Endothelial cell of umbilical vein (primary cell): ENCODE measurements at regions not wholly inside any gene's neighbourhood (a gene's known extent, or its start where the extent isn't known, plus 50 kb on each side); places are given as distances from the start of the nearest gene placed in this dataset.

Source experiments
- BruUV-seq: library from RNA; stranded (reverse); fragments of 400-500 nt; replicated peaks from 2 replicates; lab custom pipeline; 2021; lab: Mats Ljungman, UMichigan
- CTCF ChIA-PET: fragments of 300-600, 350-600 bp; sonication (Branson Sonifier 250); formaldehyde crosslinking; loops from one replicate; lab custom pipeline; 2021; ENCODE audit warnings: antibody characterized with exemption, inconsistent platforms; lab: Charles Lee
- POLR2A ChIA-PET: fragments of 300-600, 350-600 bp; sonication (Branson Sonifier 250); formaldehyde crosslinking; loops from one replicate; lab custom pipeline; 2021; ENCODE audit warnings: antibody characterized with exemption, inconsistent platforms; lab: Charles Lee
- DNase-seq: peaks from one replicate; pipeline ENCODE4 v3.0.0-alpha.2; 2011; ENCODE audit warnings: low read depth, low spot score
- FAIRE-seq: peaks from 2 replicates; lab custom pipeline; 2011; peaks lifted over from hg19 to GRCh38; lab: Jason Lieb, UNC
- H2AFZ ChIP-seq: 2 replicates; pipeline ENCODE4 v1.6.0; 2012; ENCODE audit warnings: low read depth, low read length, control low read depth, inconsistent platforms
- H3K27ac ChIP-seq: 2 replicates; pipeline ENCODE4 v1.5.1; 2011; ENCODE audit warnings: low read depth, mild to moderate bottlenecking, control low read depth, low read length, moderate library complexity; ENCODE audit not compliant: insufficient read depth
- H3K27me3 ChIP-seq, 2 experiments: 2 replicates each; pipeline versions ENCODE4 v1.6.0 to v1.6.1; 2011; ENCODE audit warnings: low read length in 2 of 2, mixed read lengths in 1 of 2; ENCODE audit not compliant: control insufficient read depth in 2 of 2, insufficient read depth in 2 of 2
- H3K36me3 ChIP-seq, 2 experiments: 2 replicates in 1 of 2; 3 replicates in 1 of 2; pipeline ENCODE4 v1.5.1; 2011; ENCODE audit warnings: low read length in 2 of 2, mild to moderate bottlenecking in 1 of 2, moderate library complexity in 1 of 2; ENCODE audit not compliant: control insufficient read depth in 2 of 2, insufficient read depth in 2 of 2; ENCODE audit errors: extremely low read depth in 1 of 2
- H3K4me1 ChIP-seq: 3 replicates; pipeline ENCODE4 v1.5.1; 2011; ENCODE audit warnings: mild to moderate bottlenecking, low read length; ENCODE audit not compliant: control insufficient read depth, insufficient read depth; ENCODE audit errors: extremely low read depth
- H3K4me2 ChIP-seq: 2 replicates; pipeline ENCODE4 v1.6.1; 2011; ENCODE audit warnings: low read length, control low read depth, mixed read lengths; ENCODE audit not compliant: insufficient read depth
- H3K4me3 ChIP-seq, 3 experiments: fragments of 200-600 bp in 1 of 3; sonication (generic), shearing (Covaris generic) in 1 of 3; replicated peaks in 1 of 3; 2 replicates each; pipeline ENCODE4 v1.5.1; 2011 to 2016; ENCODE audit warnings: control low read depth in 3 of 3, low read length in 3 of 3, mild to moderate bottlenecking in 2 of 3, inconsistent platforms in 1 of 3, low read depth in 1 of 3, moderate library complexity in 1 of 3; ENCODE audit not compliant: insufficient read depth in 1 of 3
- H3K79me2 ChIP-seq: 2 replicates; pipeline ENCODE4 v1.6.0; 2012; ENCODE audit warnings: low read length, inconsistent platforms; ENCODE audit not compliant: control insufficient read depth, insufficient read depth
- H3K9ac ChIP-seq: replicated peaks from 2 replicates; pipeline ENCODE3; 2011; ENCODE audit warnings: low read length, control low read depth; ENCODE audit not compliant: insufficient read depth; ENCODE audit errors: extremely low read depth
- H3K9me1 ChIP-seq: replicated peaks from 3 replicates; pipeline ENCODE4 v1.6.0; 2011; ENCODE audit warnings: mild to moderate bottlenecking, low read length; ENCODE audit not compliant: control insufficient read depth, insufficient read depth; ENCODE audit errors: extremely low read depth
- H3K9me3 ChIP-seq: replicated peaks from 2 replicates; pipeline ENCODE4 v1.5.1; 2012; ENCODE audit warnings: low read length, inconsistent platforms; ENCODE audit not compliant: control insufficient read depth, insufficient read depth
- H4K20me1 ChIP-seq: replicated peaks from 2 replicates; pipeline ENCODE3; 2011; ENCODE audit warnings: mild to moderate bottlenecking, low read length; ENCODE audit not compliant: control insufficient read depth, insufficient read depth; ENCODE audit errors: extremely low read depth
- EZH2 ChIP-seq: IDR thresholded peaks from 2 replicates; pipeline ENCODE4 v1.6.1; 2012; ENCODE audit warnings: borderline replicate concordance, low read depth, mild to moderate bottlenecking, moderate library complexity, low read length, inconsistent platforms; ENCODE audit not compliant: severe bottlenecking
- FOS ChIP-seq: IDR thresholded peaks from 2 replicates; pipeline ENCODE4 v1.6.1; 2011; ENCODE audit warnings: mild to moderate bottlenecking, low read length, moderate library complexity, borderline replicate concordance; ENCODE audit not compliant: insufficient read depth
- GATA2 ChIP-seq: IDR thresholded peaks from 2 replicates; pipeline ENCODE4 v1.7.0; 2011; ENCODE audit warnings: low read depth, mild to moderate bottlenecking, moderate library complexity, mixed read lengths, low read length; ENCODE audit not compliant: insufficient read length, insufficient read depth
- JUN ChIP-seq: IDR thresholded peaks from 2 replicates; pipeline ENCODE4 v1.6.1; 2011; ENCODE audit warnings: borderline replicate concordance, low read depth; ENCODE audit not compliant: insufficient read length, insufficient read depth
- MYC ChIP-seq: IDR thresholded peaks from one replicate; pipeline ENCODE4 v1.6.1; 2011; ENCODE audit warnings: mild to moderate bottlenecking, low read depth, low read length
- POLR2A ChIP-seq: IDR thresholded peaks from 2 replicates; pipeline ENCODE4 v1.6.1; 2012; ENCODE audit warnings: low read depth, mild to moderate bottlenecking, control low read depth, low read length
- POLR2AphosphoS5 ChIP-seq: IDR thresholded peaks from 2 replicates; pipeline ENCODE4 v1.6.1; 2012; ENCODE audit warnings: low read depth, mild to moderate bottlenecking, control low read depth, low read length, moderate library complexity; ENCODE audit not compliant: insufficient read depth
- dilution Hi-C: fragments of 300-500 bp; cut with MboI; formaldehyde crosslinking; loops from one replicate; pipeline ENCODE4 v1.15.0; 2019; ENCODE audit warnings: low sequenced_read_pairs; ENCODE audit not compliant: extremely low pct_ligation_motif_present
- intact Hi-C: fragments of 100-400 bp; cut with micrococcal nuclease; formaldehyde crosslinking; loops from one replicate; pipeline ENCODE4 v1.10.0; 2022
- TF ChIP-seq, protein P1 (sequence below): IDR thresholded peaks from 2 replicates; pipeline ENCODE4 v1.6.1; 2011; ENCODE audit not compliant: insufficient read depth, insufficient read length
- TF ChIP-seq, protein P2 (sequence below), 2 donors: IDR thresholded peaks; 1 replicate in 1 of 2; 2 replicates in 1 of 2; pipeline ENCODE4 v1.5.1; 2011; ENCODE audit warnings: low read length in 2 of 2, mild to moderate bottlenecking in 2 of 2, moderate library complexity in 2 of 2, control low read depth in 1 of 2, inconsistent platforms in 1 of 2, low read depth in 1 of 2; ENCODE audit not compliant: insufficient read depth in 1 of 2; ENCODE audit errors: extremely low read depth in 1 of 2

DNA sequence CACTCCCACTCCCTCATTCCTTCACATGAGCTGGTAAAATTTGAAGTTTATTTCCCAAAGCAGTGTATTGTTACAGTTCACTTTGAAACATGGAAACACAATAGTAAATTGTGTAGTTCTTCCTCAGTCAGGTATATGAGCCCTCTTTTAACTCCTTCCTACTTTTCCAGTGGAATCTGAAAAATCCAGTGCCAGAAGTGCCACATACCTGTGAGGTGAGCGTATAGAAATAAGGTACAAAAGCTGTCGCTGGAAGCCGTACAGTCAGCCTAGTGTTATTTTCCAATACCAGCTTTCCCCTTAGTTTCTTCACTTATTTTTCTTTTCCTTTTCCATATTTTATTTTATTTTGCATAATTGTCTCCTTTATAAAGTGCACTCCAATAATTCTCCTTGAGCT is 81.7 kb upstream of the CADM2 start:
- Histone ChIP-seq H3K27me3 (no peaks in the 10 kb centered on the region), H3K79me2 (no peaks in the 10 kb centered on the region), H3K4me3 (no peak overlapping the region), H3K4me1 (no peaks in the 10 kb centered on the region), H4K20me1 (no peaks in the 10 kb centered on the region), H3K9me3 (no peaks in the 10 kb centered on the region), H2AFZ (no peak overlapping the region), H3K9me1 (no peaks in the 10 kb centered on the region), H3K36me3 (no peaks in the 10 kb centered on the region), H3K9ac (no peak overlapping the region), H3K27ac (no peak overlapping the region), H3K4me2 (no peak overlapping the region)
- intact Hi-C loops, result no loop called here
- no peak for FAIRE-seq
- dilution Hi-C loops, result no loop called here
- ChIA-PET POLR2A (no interaction called here), CTCF (no interaction called here)
- TF ChIP-seq FOS, result no peak
- TF ChIP-seq EZH2, result no peak
- TF ChIP-seq, protein P1, sequence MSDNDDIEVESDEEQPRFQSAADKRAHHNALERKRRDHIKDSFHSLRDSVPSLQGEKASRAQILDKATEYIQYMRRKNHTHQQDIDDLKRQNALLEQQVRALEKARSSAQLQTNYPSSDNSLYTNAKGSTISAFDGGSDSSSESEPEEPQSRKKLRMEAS, result no peak
- TF ChIP-seq POLR2A, result no peak
- TF ChIP-seq POLR2AphosphoS5, result no peak
- no TSS peak for BruUV-seq
- DNase-seq, result no peak

DNA sequence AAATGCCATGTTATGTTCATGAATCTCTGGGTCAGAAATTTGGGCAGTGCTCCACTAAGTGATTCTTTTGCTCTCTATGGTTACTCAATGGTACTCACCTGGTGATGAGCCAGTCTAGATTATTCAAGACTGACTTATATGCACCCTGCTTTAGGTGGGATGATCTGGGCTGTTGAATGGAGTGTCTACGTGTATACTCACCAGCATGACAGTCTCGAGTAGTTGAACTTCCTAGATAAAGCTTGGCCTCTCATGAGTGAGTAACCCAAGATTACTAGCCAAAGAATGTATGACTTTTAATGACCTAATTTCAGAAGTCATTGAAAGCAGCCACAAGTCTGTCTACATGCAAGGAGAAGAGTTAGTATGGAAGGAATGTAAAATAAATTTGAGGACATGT is 77.5 kb upstream of the CADM2 start:
- no peak for FAIRE-seq
- H3K4me2 ChIP-seq, result no peak overlapping the region
- TF ChIP-seq GATA2 (no peak), EZH2 (no peak), JUN (no peak), FOS (no peak), POLR2A (no peak), POLR2AphosphoS5 (no peak), MYC (no peak)
- TF ChIP-seq, protein P2, sequence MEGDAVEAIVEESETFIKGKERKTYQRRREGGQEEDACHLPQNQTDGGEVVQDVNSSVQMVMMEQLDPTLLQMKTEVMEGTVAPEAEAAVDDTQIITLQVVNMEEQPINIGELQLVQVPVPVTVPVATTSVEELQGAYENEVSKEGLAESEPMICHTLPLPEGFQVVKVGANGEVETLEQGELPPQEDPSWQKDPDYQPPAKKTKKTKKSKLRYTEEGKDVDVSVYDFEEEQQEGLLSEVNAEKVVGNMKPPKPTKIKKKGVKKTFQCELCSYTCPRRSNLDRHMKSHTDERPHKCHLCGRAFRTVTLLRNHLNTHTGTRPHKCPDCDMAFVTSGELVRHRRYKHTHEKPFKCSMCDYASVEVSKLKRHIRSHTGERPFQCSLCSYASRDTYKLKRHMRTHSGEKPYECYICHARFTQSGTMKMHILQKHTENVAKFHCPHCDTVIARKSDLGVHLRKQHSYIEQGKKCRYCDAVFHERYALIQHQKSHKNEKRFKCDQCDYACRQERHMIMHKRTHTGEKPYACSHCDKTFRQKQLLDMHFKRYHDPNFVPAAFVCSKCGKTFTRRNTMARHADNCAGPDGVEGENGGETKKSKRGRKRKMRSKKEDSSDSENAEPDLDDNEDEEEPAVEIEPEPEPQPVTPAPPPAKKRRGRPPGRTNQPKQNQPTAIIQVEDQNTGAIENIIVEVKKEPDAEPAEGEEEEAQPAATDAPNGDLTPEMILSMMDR (IDR thresholded peaks at IDR 0.05; ENCODE audit: extremely low read depth in 1 of 2, insufficient read depth in 1 of 2, low read depth in 1 of 2, low read length in 2 of 2), result no peak
- TF ChIP-seq, protein P1, result no peak

More for the DNA sequence above, 77.5 kb upstream of the CADM2 start:
- ChIA-PET CTCF (no interaction called here), POLR2A (no interaction called here)
- no peak overlapping the region for H3K9ac ChIP-seq
- no peaks in the 10 kb centered on the region for H3K79me2 ChIP-seq
- no peaks in the 10 kb centered on the region for H3K9me1 ChIP-seq
- BruUV-seq, result no TSS peak
- no peak overlapping the region for H3K4me3 ChIP-seq
- H3K4me1 ChIP-seq, result no peaks in the 10 kb centered on the region
- H3K27ac ChIP-seq, result no peak overlapping the region
- no peak for DNase-seq
- no peaks in the 10 kb centered on the region for H3K27me3 ChIP-seq
- H3K9me3 ChIP-seq, result no peaks in the 10 kb centered on the region
- no peak overlapping the region for H2AFZ ChIP-seq
- intact Hi-C loops, result no loop called here
- H3K36me3 ChIP-seq, result no peaks in the 10 kb centered on the region
- H4K20me1 ChIP-seq, result no peaks in the 10 kb centered on the region
- dilution Hi-C loops, result no loop called here
